ENCODE measurements at regions not wholly inside any gene's neighbourhood (a gene's known extent, or its start where the extent isn't known, plus 50 kb on each side); places are given as distances from the start of the nearest gene placed in this dataset.
"Not testable (repeated sequence)": the region's sequence is repeated elsewhere in the genome, so short reads cannot be mapped to it uniquely, and the experiment has no call there.

GRCh38 chr4:128688033-128688721, 121.3 kb upstream of the JADE1 start:
- DNase-seq = no peak

DNA sequence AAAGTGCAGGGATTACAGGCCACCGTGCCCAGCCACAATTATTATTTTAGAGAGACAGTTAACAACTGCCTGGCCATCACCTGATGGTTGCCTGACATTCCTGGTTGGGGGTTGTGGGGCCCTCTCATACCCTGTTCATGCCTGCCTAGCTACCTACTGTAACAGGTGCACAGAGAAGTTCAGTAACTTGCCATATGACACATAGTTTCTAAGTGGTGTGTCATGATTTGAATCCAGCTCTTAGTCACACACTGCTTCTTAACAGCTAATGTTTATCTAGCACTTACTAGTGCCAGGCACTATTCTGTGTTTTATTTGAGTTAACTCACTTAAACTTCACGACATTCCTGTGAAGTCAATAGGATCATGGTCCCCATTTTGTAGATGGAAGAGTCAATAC, 122.7 kb upstream of the JADE1 start:
- no peak for DNase-seq

DNA sequence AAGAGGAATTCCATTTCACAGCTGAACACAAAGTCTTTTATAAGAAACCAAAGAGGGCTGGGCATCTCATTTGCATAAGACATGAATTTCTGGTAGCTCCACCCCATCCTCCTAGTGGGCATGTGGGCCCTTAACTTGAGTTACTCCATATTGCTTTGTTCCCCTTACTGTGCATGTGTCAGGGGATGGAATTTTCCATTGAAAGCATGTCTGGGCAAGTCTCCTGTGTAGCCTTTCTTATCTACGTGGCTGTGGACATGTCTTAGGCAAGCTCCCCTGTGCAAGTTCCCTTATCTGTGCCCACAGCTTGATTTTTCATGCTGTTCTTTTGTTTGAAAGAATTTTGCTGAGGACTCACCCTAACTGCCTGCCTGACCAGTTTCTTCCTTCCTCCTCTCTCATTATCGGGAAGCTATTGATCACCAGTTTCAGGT, 123.5 kb upstream of the JADE1 start:
- DNase-seq = no peak

GRCh38 chr4:128684016-128684415, 125.5 kb upstream of the JADE1 start:
- no peak for DNase-seq

DNA sequence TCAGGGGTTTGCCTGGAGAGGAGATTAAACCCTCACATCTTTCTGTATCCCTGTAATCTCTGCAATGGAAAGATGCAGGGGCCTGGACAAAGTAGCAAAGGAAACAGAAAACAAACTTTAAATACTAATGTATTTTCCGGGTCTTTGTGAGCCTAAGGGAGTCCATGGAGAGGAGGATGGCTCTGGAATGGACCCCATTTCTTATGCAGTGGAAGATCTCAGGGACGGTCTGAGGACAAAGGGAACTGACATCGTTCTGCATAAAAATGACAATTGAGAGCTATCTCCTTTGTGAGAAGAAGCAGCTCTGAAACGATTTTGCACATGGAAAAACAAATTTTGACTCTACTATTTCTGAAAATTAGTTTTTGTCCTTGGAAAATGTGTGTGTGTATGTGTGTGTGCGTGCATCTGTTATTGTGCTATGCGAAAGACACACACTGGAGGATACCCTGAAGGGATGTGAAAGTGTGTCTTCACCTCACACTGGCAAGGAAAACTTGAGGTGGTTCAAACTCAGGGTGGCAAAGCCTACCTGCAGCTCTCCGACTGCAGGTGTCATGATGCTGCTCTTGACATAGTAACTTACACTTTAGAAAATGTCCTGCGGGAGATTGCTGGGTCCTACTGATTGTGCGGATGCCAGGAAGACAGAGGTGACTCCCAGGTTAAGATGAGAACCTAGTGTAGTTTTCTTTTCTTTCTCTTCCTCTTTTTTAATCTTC, 126.4 kb upstream of the JADE1 start:
- no peak for DNase-seq

DNA sequence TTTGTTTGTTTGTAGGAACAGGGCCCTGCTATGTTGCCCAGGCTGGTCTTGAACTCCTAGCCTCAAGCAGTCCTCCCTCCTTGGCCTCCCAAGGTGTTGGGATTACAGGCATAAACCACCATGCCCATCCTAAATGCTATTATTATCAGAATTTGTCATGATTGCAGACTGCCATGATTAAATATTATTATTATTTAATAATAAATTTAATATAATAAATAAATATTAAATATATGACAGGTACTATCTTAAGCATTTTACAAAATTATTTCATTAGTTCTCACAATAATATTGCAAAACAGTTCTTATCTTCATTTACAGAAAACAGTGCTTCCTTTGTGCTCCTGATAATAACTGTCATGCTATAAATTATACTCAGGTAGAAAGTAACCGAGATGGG, 133.4 kb upstream of the JADE1 start:
- no peak for DNase-seq

DNA sequence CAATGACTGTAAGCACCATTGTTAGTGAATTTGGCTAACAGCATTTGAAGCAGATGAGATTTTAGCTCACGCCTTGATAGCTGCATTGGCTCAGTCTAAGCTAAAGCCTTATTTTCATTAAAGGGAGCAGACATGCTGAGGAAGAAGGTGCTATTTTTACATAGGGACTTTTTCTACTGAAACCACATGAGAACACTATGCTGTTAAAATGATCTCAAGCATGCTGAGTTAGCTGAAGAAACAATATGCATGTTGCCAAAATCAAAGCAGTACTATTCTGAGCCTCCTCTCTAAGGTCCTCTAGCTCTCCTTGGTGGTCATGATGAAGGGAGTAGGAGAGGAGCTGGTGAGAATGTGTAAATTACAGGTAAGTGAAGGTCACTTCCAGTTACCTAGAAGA, 134.4 kb upstream of the JADE1 start:
- no peak for DNase-seq

DNA sequence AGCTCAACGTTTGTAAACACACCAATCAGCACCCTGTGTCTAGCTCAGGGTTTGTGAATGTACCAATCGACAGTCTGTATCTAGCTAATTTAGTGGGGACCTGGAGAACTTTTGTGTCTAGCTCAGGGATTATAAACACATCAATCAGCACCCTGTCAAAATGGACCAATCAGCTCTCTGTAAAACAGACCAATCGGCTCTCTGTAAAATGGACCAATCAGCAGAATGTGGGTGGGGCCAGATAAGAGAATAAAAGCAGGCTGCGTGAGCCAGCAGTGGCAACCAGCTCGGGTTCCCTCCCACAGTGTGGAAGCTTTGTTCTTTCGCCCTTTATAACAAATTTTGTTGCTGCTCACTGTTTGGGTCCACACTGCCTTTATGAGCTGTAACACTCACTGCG, 136.3 kb upstream of the JADE1 start:
- DNase-seq = not testable (repeated sequence)

DNA sequence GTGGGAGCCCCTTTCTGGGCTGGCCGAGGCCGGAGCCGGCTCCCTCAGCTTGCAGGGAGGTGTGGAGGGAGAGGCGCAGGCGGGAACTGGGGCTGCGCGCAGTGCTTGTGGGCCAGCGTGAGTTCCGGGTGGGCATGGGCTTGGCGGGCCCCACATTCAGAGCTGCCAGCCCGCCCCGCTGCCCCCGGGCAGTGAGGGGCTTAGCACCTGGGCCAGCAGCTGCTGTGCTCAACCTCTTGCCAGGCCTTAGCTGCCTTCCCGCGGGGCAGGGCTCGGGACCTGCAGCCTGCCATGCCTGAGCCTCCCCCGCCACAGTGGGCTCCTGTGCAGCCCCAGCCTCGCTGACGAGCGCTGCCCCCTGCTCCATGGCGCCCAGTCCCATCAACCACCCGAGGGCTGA, 136.9 kb upstream of the JADE1 start:
- not testable (repeated sequence) for DNase-seq

GRCh38 chr4:128670513-128670912, 139.0 kb upstream of the JADE1 start:
- no peak for DNase-seq

DNA sequence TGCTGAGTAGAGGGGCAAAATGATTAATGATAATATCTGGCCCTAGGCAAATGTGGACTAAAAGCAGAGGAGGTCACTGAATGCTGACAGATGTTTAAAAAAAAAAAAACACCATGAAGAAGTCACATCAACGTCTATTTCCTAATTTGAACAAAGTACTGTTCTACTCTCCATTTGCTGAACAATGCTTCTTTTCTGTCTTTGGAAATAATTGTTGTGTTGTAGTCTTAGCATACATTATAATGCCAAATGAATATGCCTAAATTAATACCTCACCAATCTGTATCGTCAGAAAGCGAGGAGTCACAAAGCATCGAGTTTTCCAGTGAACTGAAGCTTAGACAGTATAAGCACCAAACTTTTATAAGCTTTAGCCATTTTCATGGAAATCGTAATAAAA, 140.9 kb upstream of the JADE1 start:
- DNase-seq = no peak

- no peak for DNase-seq
These were observed 144.0 kb upstream of the JADE1 start for GRCh38 chr4:128665514-128665913.

DNA sequence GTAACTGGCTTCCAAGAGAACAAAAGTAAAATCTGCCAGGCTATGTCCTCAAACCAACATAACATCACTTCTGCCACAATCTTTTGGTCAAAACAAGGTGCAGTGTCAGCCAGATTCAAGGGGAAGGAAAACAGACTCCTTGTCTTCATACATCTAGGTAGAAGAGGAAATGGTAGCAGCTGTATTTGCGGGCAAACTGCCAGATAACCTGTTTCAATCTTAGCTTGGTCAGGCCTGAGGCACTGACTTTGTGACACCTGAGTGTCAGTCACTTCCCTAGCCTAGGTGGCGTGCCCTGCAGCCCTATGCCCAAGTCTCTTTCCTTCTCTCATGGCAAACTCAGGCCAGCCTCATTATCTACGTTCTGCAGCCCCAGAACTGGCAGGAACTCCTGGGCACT, 146.2 kb upstream of the JADE1 start:
- DNase-seq = no peak

DNA sequence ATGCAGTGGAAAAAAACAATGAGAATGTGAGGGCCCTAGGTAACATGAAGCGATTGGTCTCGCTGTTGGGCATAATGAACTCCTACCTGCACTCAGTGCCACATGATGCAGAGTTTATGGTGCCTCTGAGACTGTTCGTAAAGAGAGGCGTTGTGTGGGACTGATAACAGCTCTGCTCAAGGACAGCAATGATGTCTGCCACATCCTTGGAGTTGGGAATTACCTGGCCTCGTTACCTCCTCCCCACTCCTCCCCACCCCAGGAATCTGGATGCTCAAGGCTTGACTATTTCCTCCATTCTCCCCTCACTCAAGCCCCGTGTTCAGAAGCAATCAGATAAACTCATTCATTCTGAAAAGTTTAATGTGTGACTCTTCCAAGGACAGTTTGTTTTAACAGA, 148.0 kb upstream of the JADE1 start:
- DNase-seq = no peak

- no peak for DNase-seq
These were observed 148.9 kb upstream of the JADE1 start for GRCh38 chr4:128660361-128661215.

DNA sequence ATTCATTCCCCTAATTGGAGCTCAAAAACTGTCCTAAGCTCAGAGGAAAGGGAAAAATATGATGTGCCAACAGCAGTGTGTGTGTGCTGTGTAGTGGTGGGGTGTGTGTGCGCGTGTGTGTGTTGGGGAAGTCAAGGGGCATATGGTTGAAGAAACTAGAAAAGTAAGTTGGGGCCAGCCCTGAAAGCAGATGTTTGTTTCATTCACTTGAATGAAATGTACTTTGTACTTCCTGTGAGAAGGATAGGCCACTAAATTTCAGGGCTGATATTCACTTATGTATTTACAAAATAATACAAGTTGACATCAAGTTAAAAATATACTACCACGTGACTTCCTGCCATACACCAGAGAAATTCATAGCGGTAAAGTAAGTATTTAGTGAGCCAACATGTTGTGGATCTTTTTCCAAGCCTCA, 151.3 kb upstream of the JADE1 start:
- DNase-seq = no peak

DNA sequence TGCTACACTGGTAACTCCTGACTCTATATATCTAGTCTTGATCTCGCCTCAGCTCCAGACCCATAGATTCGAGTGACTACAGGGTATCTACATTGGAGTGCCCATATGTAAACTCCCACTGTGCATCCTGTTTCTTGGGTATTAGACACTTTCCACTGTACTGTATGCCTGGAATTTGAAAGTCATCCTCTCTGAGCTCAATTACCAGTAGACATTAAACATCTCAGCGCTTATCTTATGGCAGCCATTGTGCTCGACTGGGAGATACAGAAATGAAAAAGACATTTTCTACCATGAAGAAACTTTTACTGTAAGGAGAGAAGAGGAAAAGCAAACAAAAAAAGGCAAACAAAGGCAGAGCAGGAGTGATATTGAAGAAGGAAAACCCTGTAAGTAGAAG, 151.9 kb upstream of the JADE1 start:
- DNase-seq = no peak

DNA sequence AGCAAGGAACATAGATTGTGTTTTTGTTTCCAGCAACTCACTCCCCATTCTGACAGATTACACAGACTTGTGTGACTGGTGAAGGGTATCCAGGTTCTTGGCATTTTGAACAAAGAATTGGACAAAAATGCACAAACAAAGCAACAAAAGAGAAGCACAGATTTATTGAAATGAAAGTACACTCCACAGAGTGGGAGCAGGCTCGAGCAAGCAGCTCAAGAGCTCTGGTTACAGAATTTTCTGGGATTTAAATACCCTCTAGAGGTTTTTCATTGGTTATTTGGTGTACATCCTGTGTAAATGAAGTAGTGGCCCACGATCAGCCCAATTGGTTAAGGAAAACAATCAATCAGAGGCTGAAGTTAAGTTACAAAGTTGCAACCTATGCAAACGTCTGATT, 155.0 kb upstream of the JADE1 start:
- no peak for DNase-seq

GRCh38 chr4:128653527-128654444, 155.7 kb upstream of the JADE1 start:
- DNase-seq = no peak

DNA sequence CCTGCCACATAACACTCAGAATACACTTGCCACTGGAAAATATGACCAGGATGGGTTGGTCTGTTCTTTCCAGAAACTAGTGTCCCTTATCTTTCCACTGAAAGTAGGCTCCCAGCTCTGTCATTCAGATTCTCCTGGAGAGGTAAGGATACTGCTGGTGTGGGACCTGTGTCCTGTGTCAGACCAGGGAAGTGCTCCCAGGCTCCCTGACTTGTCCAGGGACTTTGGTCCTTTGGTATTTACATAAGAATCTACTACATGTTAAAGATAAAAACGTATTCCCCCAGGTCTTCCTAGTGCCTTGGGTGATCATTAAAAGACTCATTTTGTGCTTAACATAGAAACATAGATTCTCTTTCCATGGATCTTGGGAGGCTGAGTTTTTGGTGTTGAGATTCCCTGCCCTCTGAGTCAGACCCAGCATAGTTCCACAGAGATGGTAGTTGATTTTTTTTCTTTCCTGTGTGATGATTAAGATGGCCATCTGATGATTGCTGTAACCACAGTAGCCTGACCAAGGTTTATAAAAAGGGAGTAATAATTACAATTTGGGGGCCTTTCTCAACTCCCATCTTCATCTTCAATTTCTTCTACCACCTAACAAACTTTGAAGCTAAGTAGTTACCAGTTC, 159.8 kb upstream of the JADE1 start:
- DNase-seq = no peak

- DNase-seq = no peak
These were observed 160.3 kb upstream of the JADE1 start for GRCh38 chr4:128649161-128649560.

GRCh38 chr4:128648021-128648420, 161.5 kb upstream of the JADE1 start:
- no peak for DNase-seq

Measured in stimulated activated CD4-positive, alpha-beta T cell treated with anti-CD3 and anti-CD28 coated beads, Interleukin-15, amount 100 ng/mL, for 24 hours (primary cell).